ENCODE measurements at regions not wholly inside any gene's neighbourhood (a gene's known extent, or its start where the extent isn't known, plus 50 kb on each side); places are given as distances from the start of the nearest gene placed in this dataset.

DNA sequence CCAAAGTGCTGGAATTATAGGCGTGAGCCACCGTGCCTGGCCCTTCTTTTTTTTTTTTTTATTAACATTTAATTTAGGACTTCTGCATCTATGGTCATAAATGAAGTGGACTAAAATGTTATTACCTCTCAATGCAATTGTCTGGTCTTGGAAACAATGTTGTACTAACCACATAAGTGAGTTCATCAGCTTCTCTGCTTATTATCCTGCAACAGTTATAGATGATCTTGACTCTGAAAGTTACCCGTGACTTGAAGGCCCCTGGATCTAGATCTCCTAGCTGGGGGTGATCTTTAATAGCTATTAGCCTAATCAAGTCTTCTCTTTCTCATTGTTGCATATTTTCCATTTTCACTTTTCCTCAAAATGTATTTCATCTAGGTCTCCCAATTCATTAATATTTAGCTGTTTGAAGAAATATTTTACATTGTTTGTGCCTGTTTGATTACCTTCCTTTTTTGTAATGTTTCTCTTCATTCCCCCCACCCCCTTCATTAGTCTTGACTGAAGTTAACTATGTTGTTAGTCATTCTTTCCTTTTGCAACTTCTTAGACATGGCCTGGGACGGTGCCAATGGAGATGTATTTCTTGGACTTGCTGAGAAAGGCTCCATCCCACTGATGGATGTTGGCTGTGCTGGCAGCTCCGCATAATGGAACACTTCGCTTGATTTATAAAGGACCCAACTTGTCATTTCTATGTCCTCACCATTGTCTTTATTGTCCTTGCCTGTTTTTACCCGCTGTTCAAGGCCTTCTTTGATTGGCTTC, 141.6 kb upstream of the RIOK3 start:
- TF ChIP-seq CTCF (conservative IDR thresholded peaks at IDR 0.05; ENCODE audit: low read depth, low read length) (no peak), EZH2 (IDR thresholded peaks at IDR 0.05; ENCODE audit: borderline replicate concordance, low read depth, low read length, poor library complexity, severe bottlenecking) (no peak)
- no TSS peak for BruUV-seq (replicated peaks)
- H3K36me3 ChIP-seq (ENCODE audit: insufficient read depth, low read length, poor library complexity, severe bottlenecking), result no peaks in the 10 kb centered on the region
- no peak overlapping the region for H3K4me3 ChIP-seq (ENCODE audit: low read depth, low read length, poor library complexity, severe bottlenecking)
- no peaks in the 10 kb centered on the region for H3K4me1 ChIP-seq (ENCODE audit: insufficient read depth, low read length, poor library complexity, severe bottlenecking)
- no peak overlapping the region for H3K27ac ChIP-seq (ENCODE audit: low read depth, low read length, poor library complexity, severe bottlenecking)
- POLR2A ChIA-PET (ENCODE audit: low non-redundant PET), result no interaction called here
- CTCF ChIA-PET, result no interaction called here
- peak; percentile 14 for DNase-seq (ENCODE audit: low spot score)
- no peaks in the 10 kb centered on the region for H3K27me3 ChIP-seq (replicated peaks; ENCODE audit: insufficient read depth, low read depth, low read length, poor library complexity)
- intact Hi-C loops (cut with micrococcal nuclease; ENCODE audit: unreplicated experiment), result no loop called here
- H3K9me3 ChIP-seq (ENCODE audit: low read depth, low read length, poor library complexity, severe bottlenecking), result no peaks in the 10 kb centered on the region

GRCh38 chr18:23313379-23313778, 139.7 kb upstream of the RIOK3 start:
- CTCF ChIA-PET, result no interaction called here
- no peaks in the 10 kb centered on the region for H3K27me3 ChIP-seq (replicated peaks; ENCODE audit: insufficient read depth, low read depth, low read length, poor library complexity)
- TF ChIP-seq EZH2 (IDR thresholded peaks at IDR 0.05; ENCODE audit: borderline replicate concordance, low read depth, low read length, poor library complexity, severe bottlenecking) (no peak), CTCF (conservative IDR thresholded peaks at IDR 0.05; ENCODE audit: low read depth, low read length) (no peak)
- H3K4me3 ChIP-seq (ENCODE audit: low read depth, low read length, poor library complexity, severe bottlenecking), result no peak overlapping the region
- no peaks in the 10 kb centered on the region for H3K36me3 ChIP-seq (ENCODE audit: insufficient read depth, low read length, poor library complexity, severe bottlenecking)
- DNase-seq (ENCODE audit: low spot score), result no peak
- POLR2A ChIA-PET (ENCODE audit: low non-redundant PET), result no interaction called here
- no peaks in the 10 kb centered on the region for H3K9me3 ChIP-seq (ENCODE audit: low read depth, low read length, poor library complexity, severe bottlenecking)
- no TSS peak for BruUV-seq (replicated peaks)
- no peaks in the 10 kb centered on the region for H3K4me1 ChIP-seq (ENCODE audit: insufficient read depth, low read length, poor library complexity, severe bottlenecking)
- no peak overlapping the region for H3K27ac ChIP-seq (ENCODE audit: low read depth, low read length, poor library complexity, severe bottlenecking)
- intact Hi-C loops (cut with micrococcal nuclease; ENCODE audit: unreplicated experiment), result no loop called here

DNA sequence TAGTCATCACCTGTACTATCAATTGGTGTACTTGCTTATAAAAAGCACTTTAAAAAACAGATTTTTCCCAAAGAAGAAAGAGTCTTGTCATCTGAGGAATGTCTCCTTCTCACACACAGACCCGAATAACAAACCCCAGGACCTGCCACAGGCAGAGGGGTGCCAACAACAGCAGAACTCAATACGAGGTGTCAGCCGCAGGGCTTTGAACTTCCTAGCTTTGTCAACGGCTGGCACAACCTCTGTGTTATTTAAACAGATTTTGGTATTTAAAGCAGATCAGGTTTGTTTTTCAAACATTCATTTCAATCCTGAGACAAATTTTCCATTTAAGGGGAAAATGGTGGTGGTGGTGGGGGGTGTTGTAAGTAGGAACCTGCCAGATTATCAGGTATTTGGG, 138.4 kb upstream of the RIOK3 start:
- H3K27me3 ChIP-seq (replicated peaks; ENCODE audit: insufficient read depth, low read depth, low read length, poor library complexity), result no peaks in the 10 kb centered on the region
- H3K36me3 ChIP-seq (ENCODE audit: insufficient read depth, low read length, poor library complexity, severe bottlenecking), result no peaks in the 10 kb centered on the region
- no peak for DNase-seq (ENCODE audit: low spot score)
- ChIA-PET CTCF (no interaction called here), POLR2A (ENCODE audit: low non-redundant PET) (no interaction called here)
- H3K27ac ChIP-seq (ENCODE audit: low read depth, low read length, poor library complexity, severe bottlenecking), result no peak overlapping the region
- no peaks in the 10 kb centered on the region for H3K4me1 ChIP-seq (ENCODE audit: insufficient read depth, low read length, poor library complexity, severe bottlenecking)
- H3K9me3 ChIP-seq (ENCODE audit: low read depth, low read length, poor library complexity, severe bottlenecking), result no peaks in the 10 kb centered on the region
- intact Hi-C loops (cut with micrococcal nuclease; ENCODE audit: unreplicated experiment), result no loop called here
- no peak for TF ChIP-seq EZH2 (IDR thresholded peaks at IDR 0.05; ENCODE audit: borderline replicate concordance, low read depth, low read length, poor library complexity, severe bottlenecking)
- TF ChIP-seq CTCF (conservative IDR thresholded peaks at IDR 0.05; ENCODE audit: low read depth, low read length), result no peak
- no TSS peak for BruUV-seq (replicated peaks)
- H3K4me3 ChIP-seq (ENCODE audit: low read depth, low read length, poor library complexity, severe bottlenecking), result no peak overlapping the region

Measured in A673 (cell line).